COLO829 (cell line): ENCODE measurements at regions not wholly inside any gene's neighbourhood (a gene's known extent, or its start where the extent isn't known, plus 50 kb on each side); places are given as distances from the start of the nearest gene placed in this dataset.

Experiments used
- DNase-seq: peaks from one replicate; pipeline ENCODE4 v3.0.0; 2012; ENCODE audit warnings: low spot score

GRCh38 chr17:77001487-77001886 is 133.3 kb downstream of the MGAT5B start:
- DNase-seq: no peak

GRCh38 chr17:77002103-77003045 is 134.2 kb downstream of the MGAT5B start:
- peak; percentile 75 for DNase-seq

DNA sequence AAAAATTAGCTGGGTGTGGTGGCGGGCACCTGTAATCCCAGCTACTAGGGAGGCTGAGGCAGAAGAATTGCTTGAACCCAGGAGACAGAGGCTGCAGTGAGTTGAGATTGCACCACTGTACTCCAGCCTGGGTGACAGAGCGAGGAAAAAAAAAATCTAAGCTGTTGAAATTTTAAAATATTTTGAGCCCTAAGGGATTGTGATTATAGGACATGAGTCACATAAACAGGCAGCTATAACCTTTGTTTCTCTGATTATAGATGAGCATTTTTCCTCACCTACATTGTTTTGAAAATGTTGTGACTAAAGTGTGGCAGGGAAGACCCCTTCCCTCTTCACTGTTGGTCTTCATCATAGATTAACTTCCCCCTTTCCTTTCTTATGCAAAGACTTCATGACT is 135.5 kb downstream of the MGAT5B start:
- DNase-seq: no peak

GRCh38 chr17:77006971-77007649 is 133.7 kb upstream of the SEC14L1 start:
- DNase-seq: no peak

DNA sequence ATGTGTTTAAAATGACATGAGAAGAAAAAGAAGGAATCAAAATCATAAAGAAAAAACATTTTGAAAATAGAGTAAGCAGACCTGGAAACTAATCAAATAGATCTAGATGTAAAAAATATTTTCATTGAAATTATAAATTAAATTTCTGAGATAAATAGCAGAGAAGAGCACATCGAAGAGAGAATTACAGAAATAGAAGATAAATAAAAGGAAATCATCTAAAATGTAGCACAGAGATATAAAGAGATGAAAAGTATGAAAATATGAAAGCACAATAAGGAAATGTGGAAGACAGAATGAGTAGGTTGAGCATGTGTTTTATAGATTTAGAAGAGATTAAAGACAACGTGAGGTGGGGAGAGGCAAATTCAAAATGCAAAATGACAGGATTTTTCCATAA is 130.9 kb upstream of the SEC14L1 start:
- no peak for DNase-seq

DNA sequence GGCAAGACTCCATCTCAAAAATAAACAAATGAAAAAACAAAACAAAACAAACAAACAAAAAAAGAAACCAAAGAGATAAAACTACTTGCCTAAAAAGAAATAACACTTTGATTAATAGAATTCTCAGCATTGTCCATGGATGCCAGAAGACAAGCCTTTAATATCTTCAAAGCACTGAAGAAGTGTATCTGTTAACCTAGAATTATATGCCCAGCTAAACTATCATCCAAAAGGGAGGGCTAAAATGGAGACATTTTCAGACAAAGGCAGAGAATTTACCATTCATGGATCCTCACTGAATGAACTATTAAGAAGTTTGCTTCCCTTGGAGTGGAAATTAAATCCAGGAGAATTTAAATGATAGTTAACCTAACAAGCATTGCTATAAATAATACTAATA is 130.1 kb upstream of the SEC14L1 start:
- DNase-seq: no peak

DNA sequence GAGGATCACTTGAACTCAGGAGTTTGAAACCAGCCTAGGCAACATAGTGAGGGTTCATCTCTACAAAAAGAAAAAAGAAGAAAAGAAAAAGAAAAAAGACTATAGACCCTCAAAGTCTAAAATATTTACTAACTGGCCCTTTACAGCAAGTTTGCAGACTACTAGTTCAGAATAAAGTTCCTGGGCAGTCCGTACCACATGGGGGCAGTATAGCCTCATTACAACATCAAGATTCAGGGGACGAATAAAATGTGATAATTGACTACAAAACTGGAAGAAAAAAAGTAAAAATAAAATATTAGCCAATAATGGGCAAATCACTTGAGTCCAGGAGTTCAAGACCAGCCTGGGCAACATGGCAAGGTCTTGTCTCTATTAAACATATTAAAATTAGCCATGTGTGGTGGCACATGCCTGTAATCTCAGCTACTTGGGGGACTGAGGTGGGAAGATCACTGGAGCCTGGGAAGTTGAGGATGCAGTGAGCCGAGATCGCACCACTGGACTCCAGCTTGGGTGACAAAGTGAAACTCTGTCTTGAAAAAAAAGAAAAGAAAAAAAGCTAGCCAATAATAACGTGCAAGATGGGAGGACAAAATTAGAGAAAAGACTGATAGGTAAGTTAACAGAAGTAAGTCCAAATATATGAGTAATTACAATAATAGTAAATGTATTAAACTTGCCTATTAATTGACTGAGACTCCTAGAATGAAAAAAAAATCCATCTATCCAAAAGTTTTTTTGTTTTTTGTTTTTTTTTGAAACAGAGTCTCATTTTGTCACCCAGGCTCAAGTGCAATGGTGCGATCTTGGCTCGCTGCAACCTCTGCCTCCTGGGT is 129.4 kb upstream of the SEC14L1 start:
- no peak for DNase-seq

- DNase-seq: no peak
Measured at GRCh38 chr17:77018504-77018903, 122.3 kb upstream of the SEC14L1 start.

GRCh38 chr17:77019893-77020379 is 120.8 kb upstream of the SEC14L1 start:
- DNase-seq: no peak

GRCh38 chr17:77020973-77021372 is 119.8 kb upstream of the SEC14L1 start:
- no peak for DNase-seq

DNA sequence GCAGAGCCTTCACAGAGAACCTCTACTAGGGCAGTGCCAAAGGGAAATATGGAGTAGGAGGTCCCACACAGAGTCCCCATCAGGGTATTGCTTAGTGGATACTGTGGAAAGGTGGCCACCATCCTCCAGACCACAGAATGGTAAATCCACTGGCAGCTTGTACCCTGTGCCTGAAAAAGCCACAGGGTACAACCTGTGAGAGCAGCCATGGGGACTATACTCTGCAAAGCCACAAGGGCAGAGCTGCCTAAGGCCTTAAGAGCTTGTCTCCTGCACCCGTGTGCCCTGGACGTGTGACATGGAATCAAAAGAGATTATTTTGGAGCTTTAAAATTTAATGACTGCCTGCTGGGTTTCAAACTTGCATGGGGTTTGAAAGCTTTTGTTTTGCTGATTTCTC is 118.0 kb upstream of the SEC14L1 start:
- DNase-seq: no peak

DNA sequence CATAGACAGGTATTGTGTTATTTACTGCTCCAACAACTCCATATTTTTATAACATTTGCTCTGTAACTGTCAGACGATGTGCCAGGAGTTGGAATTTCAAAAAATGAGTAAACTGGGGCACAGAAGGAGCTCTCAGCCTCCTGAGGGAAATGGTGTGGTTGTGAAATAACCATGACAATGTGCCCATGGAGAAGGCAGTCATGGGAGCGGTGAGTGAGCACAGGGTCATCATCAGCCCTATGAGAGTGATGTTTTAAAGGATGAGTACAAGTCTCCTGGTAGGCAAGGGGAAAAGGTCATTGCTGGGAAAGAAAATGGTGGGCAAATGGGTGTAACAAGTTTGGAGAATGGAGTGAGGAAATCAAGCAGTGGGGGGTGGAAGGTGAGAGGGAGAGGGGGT is 115.0 kb upstream of the SEC14L1 start:
- no peak for DNase-seq

DNA sequence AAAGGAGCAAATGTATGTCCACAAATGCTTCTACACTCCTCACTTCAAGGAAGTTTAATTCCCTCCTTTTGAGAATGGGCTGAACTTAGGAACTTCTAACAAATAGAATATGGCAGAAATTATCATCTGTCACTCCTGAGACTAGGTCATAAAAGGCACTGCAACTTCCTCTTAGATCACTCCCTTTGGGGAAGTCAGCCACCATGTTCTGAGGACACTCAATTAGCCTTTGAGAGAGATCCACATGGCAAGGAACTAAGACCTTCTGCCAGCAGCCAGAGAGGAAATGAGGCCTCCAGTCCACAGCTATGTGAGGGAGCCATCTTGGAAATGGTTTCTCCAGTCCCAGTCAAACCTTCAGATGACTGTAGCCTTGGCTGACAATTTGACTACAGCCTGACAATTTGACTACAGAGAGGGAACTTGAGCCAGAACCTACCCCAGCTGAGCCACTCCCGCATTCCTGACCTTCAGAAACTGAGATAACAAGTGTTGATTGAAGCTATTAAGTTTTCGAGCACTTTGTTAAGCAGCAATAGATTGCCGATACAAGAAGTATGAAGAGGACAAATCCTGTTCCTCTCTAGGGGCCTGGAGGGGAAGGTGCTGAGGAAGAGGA is 113.4 kb upstream of the SEC14L1 start:
- no peak for DNase-seq

- DNase-seq: no peak
Measured at GRCh38 chr17:77028900-77029299, 111.9 kb upstream of the SEC14L1 start.

- no peak for DNase-seq
Measured at GRCh38 chr17:77032929-77033328, 107.8 kb upstream of the SEC14L1 start.

DNA sequence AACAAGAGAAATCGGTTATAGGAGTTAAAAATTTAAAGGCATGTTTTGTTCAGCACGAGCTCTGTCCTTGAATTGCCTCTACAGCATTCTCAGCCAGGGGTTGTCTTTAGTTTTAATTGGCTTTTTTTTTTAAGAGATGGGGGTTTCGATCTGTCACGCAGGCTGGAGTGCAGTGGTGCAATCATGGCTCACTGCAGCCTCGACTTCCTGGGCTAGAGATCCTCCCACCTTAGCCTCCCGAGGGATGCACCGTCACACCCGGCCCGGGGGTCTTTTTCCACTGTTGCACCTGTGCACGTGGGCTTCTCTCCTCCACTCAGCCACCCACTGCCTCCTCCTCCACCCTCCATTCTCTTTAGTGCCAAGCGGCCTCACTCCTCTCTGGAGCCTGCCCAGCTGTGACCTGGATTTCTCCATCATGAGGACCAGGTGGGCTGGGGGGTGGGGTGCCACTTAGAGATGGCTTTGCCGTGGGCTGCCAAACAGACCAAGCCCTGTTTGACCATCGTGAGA is 106.8 kb upstream of the SEC14L1 start:
- DNase-seq: no peak

DNA sequence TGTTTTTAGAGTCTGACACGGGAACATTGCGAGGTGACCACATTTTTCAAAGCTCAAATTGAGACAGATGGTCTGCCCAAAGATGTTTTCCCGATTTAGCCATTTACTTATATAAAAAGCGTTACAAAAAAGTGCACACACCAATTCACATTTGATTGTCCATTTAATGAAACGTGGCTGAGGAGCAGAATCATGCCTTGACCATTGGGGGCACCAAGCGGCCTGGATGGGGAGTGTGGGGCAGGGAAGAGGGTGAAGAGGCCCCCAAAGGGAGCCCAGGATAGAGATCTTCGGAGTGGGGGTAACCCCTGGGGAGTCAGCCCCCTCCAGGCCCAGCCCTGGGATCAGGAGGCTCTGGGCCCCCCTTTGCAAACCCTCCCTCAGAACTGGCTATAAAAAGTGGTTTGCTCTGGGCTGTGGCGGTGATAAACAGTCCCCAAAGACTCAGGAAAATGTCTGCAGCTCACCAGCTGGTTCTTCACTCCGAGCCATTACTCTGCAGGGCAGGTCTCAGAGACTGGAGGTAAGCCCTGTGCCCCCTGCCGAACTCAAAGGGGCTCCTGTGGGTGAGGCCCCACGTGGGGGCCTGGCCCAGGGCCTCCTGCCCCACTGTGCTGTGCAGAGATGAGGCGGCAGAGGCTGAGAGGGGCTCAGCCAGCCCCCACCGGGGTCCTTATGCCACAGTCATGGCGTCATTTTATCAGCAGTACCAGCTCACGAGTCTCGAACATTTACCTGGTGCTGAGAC is 105.9 kb upstream of the SEC14L1 start:
- DNase-seq: no peak

DNA sequence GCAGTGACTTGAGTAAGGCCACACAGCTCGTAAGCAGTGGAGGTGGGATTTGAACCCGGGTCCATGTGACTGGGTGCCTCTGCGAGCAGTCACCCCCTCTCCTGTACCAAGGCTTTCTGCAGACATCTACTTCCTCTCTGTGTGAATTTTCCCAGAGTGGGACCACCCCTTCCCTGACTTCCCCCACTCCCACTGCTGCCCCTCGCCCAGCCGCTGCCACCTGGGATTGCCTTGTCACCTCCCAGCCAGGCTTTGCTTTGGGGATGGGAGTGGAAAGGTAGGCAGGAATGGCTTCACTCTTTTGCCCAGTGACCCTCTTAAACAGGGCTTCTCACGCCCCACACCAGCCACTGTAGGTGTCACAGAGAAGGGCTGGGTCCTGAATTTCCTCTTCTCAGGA is 105.2 kb upstream of the SEC14L1 start:
- DNase-seq: no peak

- DNase-seq: no peak
Measured at GRCh38 chr17:77036136-77036840, 104.5 kb upstream of the SEC14L1 start.

GRCh38 chr17:77036841-77037381 is 103.9 kb upstream of the SEC14L1 start:
- peak; percentile 16 for DNase-seq
